ENCODE measurements at regions not wholly inside any gene's neighbourhood (a gene's known extent, or its start where the extent isn't known, plus 50 kb on each side); places are given as distances from the start of the nearest gene placed in this dataset.
"Not testable (repeated sequence)": the region's sequence is repeated elsewhere in the genome, so short reads cannot be mapped to it uniquely, and the experiment has no call there.

DNA sequence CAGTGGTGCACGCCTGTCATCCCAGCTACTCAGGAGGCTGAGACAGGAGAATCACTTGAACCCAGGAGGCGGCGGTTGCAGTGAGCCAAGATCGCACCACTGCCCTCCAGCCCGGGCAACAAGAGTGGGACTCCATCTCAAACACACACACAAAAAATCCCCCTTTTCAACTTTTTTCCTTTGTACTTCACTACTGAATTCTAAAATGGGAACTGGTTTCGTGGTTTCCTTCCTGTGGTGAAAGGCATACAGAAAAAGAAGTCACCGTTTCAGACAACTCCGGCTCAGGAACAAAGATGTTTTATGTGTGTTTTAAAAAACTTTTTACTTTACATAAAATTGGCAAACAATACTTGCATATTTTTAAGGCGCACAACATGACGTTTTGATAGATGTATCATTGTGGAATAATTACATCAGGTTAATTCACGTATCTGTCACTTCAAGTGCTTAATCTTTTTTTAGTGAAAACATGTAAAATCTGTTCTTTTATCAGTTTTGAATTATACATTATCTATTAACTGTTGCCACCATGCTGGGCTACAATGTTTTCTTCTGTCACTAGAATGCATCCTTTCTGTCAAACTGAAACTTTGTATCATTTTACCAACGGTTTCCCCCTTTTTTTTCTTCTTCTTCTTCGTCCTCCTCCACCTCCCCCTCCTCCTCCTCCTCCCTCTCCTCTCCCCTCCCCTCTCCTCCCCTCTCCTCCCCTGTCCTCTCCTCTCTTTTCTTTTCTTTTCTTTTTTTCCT lies 186.0 kb downstream of the CRLF2 start:
- no peak for DNase-seq (ENCODE audit: extremely low spot score, unreplicated experiment)
- H3K36me3 Mint-ChIP-seq (ENCODE audit: unreplicated experiment): no peaks in the 10 kb centered on the region
- no peaks in the 10 kb centered on the region for H3K27me3 Mint-ChIP-seq (ENCODE audit: unreplicated experiment)
- no peaks in the 10 kb centered on the region for H3K9me3 Mint-ChIP-seq (ENCODE audit: unreplicated experiment)
- H3K4me1 Mint-ChIP-seq (ENCODE audit: unreplicated experiment): no peaks in the 10 kb centered on the region
- no peak overlapping the region for H3K4me3 Mint-ChIP-seq (ENCODE audit: unreplicated experiment)
- no peak for TF ChIP-seq CTCF (IDR thresholded peaks at IDR 0.05)
- no peak overlapping the region for H3K27ac Mint-ChIP-seq (ENCODE audit: unreplicated experiment)

DNA sequence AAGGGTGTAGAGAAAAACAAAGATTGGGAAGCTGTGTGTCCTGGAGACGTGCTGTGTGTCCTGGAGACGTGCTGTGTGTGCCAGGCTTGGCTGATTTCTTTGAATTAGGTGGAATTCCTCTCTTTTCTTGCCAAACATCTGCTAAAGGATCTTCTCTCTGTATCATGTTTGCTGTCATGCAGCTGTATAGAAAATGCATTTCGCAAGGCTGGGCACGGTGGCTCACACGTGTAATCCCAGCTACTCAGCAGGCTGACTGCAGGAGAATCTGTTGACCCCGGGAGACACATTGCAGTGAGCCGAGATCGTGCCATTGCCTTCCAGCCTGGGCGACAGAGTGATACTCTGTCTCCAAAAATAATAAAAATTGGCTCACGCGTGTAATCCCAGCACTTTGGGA lies 187.0 kb downstream of the CRLF2 start:
- H3K4me3 Mint-ChIP-seq (ENCODE audit: unreplicated experiment): no peak overlapping the region
- H3K9me3 Mint-ChIP-seq (ENCODE audit: unreplicated experiment): no peaks in the 10 kb centered on the region
- no peaks in the 10 kb centered on the region for H3K27me3 Mint-ChIP-seq (ENCODE audit: unreplicated experiment)

DNA sequence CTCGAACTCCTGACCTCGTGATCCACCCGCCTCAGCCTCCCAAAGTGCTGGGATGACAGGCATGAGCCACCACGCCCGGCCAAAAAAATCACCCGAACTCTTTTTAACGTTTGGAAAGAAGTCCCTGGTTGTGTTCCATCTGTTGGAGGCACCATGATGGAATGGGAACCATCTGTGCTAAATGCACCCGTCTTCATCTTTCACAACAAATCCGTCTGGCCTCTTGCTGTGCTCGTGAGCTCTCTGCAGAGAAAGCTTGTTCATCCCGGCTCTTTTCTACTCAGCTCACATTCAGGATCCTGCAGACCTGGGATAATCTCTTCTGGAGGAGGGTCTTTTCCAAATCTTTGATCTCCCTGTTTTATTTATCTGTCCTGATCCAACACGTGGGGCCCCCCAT lies 188.8 kb downstream of the CRLF2 start:
- H3K27ac Mint-ChIP-seq (ENCODE audit: unreplicated experiment): no peak overlapping the region
- H3K36me3 Mint-ChIP-seq (ENCODE audit: unreplicated experiment): no peaks in the 10 kb centered on the region
- no peak overlapping the region for H3K4me3 Mint-ChIP-seq (ENCODE audit: unreplicated experiment)
- H3K27me3 Mint-ChIP-seq (ENCODE audit: unreplicated experiment): no peaks in the 10 kb centered on the region
- DNase-seq (ENCODE audit: extremely low spot score, unreplicated experiment): no peak
- H3K4me1 Mint-ChIP-seq (ENCODE audit: unreplicated experiment): no peaks in the 10 kb centered on the region
- H3K9me3 Mint-ChIP-seq (ENCODE audit: unreplicated experiment): no peaks in the 10 kb centered on the region
- TF ChIP-seq CTCF (IDR thresholded peaks at IDR 0.05): no peak

More for the DNA sequence above, 187.0 kb downstream of the CRLF2 start:
- Mint-ChIP-seq H3K27ac (ENCODE audit: unreplicated experiment) (no peak overlapping the region), H3K36me3 (ENCODE audit: unreplicated experiment) (no peaks in the 10 kb centered on the region), H3K4me1 (ENCODE audit: unreplicated experiment) (no peaks in the 10 kb centered on the region)
- DNase-seq (ENCODE audit: extremely low spot score, unreplicated experiment): no peak
- TF ChIP-seq CTCF (IDR thresholded peaks at IDR 0.05): no peak

GRCh38 chrX:1021314-1021993 lies 191.0 kb downstream of the CRLF2 start:
- not testable (repeated sequence) for H3K4me3 Mint-ChIP-seq (ENCODE audit: unreplicated experiment); DNase-seq (ENCODE audit: extremely low spot score, unreplicated experiment); H3K27ac Mint-ChIP-seq (ENCODE audit: unreplicated experiment); H3K9me3 Mint-ChIP-seq (ENCODE audit: unreplicated experiment); H3K36me3 Mint-ChIP-seq (ENCODE audit: unreplicated experiment); H3K4me1 Mint-ChIP-seq (ENCODE audit: unreplicated experiment); H3K27me3 Mint-ChIP-seq (ENCODE audit: unreplicated experiment)

DNA sequence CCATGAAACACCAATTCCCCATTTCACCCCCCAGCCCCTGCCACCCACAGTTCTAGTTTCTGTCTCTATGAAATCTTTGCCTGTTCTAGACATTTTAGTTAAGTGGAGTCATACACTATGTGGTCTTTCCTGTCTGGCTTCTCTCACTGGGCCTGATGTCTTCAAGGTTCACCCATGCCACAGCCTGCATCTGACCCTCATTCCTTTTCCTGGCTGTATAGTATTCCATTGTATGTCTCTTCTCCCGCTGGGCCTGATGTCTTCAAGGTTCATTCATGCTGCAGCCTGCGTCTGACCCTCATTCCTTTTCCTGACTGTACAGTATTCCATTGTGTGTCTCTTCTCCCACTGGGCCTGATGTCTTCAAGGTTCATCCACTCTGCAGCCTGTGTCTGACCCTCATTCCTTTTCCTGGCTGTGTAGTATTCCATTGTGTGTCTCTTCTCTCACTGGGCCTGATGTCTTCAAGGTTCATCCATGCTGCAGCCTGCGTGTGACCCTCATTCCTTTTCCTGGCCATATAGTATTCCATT lies 191.7 kb downstream of the CRLF2 start:
- TF ChIP-seq CTCF (IDR thresholded peaks at IDR 0.05): no peak
- Mint-ChIP-seq H3K36me3 (ENCODE audit: unreplicated experiment) (no peaks in the 10 kb centered on the region), H3K27me3 (ENCODE audit: unreplicated experiment) (no peaks in the 10 kb centered on the region), H3K4me3 (ENCODE audit: unreplicated experiment) (no peak overlapping the region), H3K4me1 (ENCODE audit: unreplicated experiment) (no peaks in the 10 kb centered on the region), H3K27ac (ENCODE audit: unreplicated experiment) (no peak overlapping the region), H3K9me3 (ENCODE audit: unreplicated experiment) (no peaks in the 10 kb centered on the region)
- DNase-seq (ENCODE audit: extremely low spot score, unreplicated experiment): no peak

DNA sequence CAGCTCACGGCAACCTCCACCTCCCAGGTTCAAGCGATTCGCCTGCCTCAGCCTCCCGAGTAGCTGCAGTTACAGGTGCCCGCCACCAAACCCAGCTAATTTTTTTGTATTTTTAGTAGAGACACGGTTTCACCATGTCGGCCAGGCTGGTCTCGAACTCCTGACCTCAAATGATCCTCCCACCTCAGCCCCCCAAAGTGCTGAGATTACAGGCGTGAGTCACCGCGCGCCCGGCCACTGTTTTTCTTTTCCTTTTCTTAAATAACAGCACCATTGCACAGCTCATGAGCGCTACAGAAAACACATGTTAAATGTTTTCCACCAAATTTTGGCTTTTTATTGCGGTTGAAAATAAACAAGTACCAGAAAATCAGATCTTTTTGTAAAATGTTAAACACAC lies 195.5 kb downstream of the CRLF2 start:
- DNase-seq (ENCODE audit: extremely low spot score, unreplicated experiment); H3K4me3 Mint-ChIP-seq (ENCODE audit: unreplicated experiment); H3K27me3 Mint-ChIP-seq (ENCODE audit: unreplicated experiment); H3K4me1 Mint-ChIP-seq (ENCODE audit: unreplicated experiment); H3K27ac Mint-ChIP-seq (ENCODE audit: unreplicated experiment); H3K36me3 Mint-ChIP-seq (ENCODE audit: unreplicated experiment); H3K9me3 Mint-ChIP-seq (ENCODE audit: unreplicated experiment): not testable (repeated sequence)

- H3K4me3 Mint-ChIP-seq (ENCODE audit: unreplicated experiment); H3K4me1 Mint-ChIP-seq (ENCODE audit: unreplicated experiment); H3K27ac Mint-ChIP-seq (ENCODE audit: unreplicated experiment); H3K27me3 Mint-ChIP-seq (ENCODE audit: unreplicated experiment); H3K36me3 Mint-ChIP-seq (ENCODE audit: unreplicated experiment); DNase-seq (ENCODE audit: extremely low spot score, unreplicated experiment); H3K9me3 Mint-ChIP-seq (ENCODE audit: unreplicated experiment): not testable (repeated sequence)
Measured at GRCh38 chrX:1016281-1016680, 196.2 kb downstream of the CRLF2 start.

Measured in osteocyte (in vitro differentiated cells).